NCI-H524 (cell line): ENCODE measurements at regions not wholly inside any gene's neighbourhood (a gene's known extent, or its start where the extent isn't known, plus 50 kb on each side); places are given as distances from the start of the nearest gene placed in this dataset.
A peak's percentile ranks its signal among the peaks of the same experiment; 100 is the strongest.
"Not testable (repeated sequence)": the region's sequence is repeated elsewhere in the genome, so short reads cannot be mapped to it uniquely, and the experiment has no call there.

Experiments
- DNase-seq, 2 experiments: peaks; one replicate each; lab custom pipeline; 2025; lab: John Stamatoyannopoulos, UW

DNA sequence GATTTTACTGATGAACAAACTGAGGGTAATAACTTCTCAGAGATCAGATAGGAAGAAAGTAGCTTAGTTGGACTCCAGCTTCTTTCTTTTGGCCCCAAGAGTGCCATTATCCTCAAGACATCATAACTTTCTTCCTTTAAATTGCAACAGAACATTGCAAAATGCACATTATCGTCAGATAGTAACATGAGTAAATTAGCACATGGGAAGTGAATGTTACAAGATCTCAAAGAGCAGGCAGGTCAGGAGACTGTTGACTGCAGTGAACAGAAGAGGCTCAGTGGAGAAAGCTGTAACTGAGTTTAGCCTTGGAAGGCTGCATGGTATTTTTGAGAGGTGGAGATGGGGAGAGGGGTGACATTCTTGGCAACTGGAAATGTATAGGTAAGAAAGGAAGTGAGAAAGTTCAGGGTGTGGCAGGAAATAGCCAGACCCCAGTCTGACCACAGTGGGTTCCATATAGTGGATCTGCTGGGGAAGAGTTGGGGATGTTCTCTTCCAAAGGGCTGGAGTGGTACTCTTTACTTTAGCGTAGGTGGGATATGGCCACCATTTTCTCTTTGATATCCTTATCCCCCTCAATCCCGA is 307.7 kb downstream of the RPLP1 start:
- DNase-seq, result no peak

DNA sequence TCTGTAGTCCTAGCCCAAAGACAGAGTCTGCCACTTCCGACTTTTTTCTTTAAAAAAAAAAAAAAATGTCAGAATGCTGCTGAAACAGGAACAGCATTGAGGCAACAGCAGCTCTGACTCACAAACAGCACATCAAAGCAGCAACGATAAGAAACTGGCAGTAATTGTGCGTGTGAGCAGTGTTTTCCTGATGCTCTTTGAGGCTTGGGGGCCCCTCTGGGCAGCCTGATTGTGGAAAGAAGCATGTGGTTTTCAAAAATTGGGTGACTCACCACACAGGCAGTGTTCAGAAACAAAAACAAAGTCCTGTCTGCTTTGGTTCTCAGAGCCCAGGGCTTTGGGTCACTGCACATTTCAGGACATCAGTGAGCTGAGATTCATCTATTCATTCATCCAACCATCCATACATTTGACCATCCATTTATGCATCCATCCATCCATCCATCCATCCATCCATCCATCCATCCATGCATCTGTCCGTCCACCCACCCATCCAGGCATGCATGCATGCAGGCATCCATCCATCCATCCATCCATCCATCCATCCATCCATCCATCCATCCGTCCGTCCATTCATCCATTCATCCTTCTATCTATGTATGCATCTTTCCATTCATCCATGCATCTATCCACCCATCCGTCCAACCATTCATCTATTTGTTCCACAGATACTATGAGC is 308.4 kb downstream of the RPLP1 start:
- no peak for DNase-seq

DNA sequence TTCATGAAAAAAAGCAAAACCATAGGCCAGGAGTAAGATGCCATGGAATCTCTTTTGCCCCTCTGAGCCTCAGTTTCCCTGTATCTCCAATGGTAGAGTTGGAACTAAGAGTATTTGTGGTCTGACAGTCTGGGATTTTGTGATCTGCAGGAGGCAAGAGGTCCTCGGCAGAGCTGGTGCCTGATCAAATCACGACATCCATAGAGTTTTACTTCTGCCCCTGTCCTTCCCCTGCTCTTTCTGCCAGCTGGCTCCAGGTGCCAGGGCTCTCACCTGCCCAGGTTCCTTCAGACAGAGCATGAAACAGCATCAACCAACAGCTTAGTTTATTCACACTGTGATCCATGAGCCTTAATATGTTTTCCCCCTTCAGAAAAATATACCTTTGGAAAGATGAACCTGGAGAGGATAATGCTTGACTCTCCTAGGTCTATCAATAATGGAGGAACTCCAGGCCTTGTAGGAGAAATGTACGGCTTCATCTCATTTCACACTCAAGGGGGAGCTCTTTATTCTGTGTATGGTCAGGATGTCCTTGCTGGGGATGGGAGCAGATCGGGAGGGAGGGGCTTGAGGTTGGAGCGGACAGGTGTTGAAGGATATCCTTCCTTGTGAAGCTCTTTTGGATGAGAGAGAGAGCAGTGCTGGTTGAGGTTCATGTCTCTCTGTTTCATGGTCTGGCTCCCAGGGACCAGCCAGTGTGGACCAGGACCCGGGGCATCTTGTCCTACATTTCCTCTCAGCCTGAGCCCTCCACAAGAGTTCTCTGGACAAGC is 309.9 kb downstream of the RPLP1 start:
- peak; percentile 86 to 93 for DNase-seq

DNA sequence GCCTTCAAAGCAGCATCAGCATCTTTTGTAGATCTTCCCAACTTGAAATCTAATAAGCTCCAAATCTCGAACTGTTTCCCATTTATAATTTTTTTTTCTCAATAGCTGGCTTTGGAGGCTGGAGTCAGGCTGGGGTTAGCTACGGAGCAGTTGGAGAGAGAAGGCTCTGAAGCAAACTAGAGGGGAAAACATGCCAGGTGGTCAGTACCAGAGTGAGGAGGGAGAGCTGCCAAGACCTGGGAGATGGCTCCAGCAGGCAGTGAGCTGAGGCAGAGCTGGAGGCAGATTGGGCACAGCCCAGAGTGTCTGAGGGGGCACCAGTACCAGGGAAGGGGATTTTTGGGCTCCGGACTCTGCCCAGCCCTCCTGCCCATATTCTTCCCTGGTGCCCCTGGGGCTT is 311.2 kb downstream of the RPLP1 start:
- peak; percentile 51 to 60 for DNase-seq

DNA sequence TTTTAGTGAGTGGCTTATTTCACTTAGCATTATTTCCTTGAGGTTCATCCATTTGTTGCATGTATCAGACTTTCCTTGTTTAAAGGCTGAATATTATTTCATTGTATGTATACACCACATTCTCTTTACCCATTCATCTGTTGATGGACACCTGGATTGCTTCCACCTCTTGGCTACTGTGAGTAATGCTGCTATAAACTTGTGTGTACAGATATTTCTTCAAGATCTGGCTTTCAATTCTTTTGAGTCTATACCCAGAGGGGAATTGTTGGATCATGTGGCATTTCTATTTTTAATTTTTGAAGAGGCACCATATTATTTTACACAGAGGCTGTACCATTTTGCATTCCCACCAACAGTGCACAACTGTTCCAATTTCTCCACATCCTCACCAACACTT is 313.5 kb downstream of the RPLP1 start:
- no peak for DNase-seq

DNA sequence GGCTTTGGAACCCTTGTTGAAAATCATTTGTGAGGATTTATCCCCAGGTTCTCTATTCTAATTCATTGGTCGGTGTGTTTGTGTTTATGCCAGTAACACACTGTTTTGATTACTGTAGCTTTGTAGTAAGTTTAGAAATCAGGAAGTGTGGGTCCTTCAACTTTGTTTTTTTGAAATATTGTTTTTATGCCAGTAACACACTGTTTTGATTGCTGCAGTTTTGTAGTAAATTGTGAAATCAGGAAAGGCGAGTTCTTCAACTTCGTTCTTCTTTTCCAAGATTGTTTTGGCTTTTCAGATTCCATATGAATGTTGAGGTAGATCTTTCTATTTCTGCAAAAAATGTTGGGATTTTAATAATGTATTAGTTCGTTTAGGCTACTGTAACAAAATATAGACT is 314.6 kb downstream of the RPLP1 start:
- DNase-seq, result no peak

DNA sequence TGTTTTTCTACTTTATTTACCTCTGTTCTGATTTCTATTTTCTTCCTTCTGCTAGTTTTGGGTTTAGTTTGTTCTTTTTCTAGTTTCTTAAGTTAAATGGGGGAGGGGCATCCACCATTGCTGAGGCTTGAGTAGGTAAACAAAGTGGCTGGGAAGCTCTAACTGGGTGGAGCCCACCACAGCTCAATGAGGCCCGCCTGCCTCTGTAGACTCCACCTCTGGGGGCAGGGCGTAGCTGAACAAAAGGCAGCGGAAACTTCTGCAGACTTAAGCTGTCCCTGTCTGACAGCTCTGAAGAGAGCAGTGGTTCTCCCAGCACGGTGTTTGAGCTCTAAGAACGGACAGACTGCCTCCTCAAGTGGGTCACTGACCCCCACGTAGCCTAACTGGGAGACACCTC is 316.7 kb downstream of the RPLP1 start:
- DNase-seq, result not testable (repeated sequence)

DNA sequence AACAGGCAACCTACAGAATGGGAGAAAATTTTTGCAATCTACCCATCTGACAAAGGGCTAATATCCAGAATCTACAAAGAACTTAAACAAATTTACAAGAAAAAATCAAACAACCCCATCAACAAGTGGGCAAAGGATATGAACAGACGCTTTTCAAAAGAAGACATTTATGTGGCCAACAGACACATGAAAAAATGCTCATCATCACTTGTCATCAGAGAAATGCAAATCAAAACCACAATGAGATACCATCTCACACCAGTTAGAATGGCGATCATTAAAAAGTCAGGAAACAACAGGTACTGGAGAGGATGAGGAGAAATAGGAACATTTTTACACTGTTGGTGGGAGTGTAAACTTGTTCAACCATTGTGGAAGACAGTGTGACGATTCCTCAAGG is 321.6 kb downstream of the RPLP1 start:
- DNase-seq, result not testable (repeated sequence)

DNA sequence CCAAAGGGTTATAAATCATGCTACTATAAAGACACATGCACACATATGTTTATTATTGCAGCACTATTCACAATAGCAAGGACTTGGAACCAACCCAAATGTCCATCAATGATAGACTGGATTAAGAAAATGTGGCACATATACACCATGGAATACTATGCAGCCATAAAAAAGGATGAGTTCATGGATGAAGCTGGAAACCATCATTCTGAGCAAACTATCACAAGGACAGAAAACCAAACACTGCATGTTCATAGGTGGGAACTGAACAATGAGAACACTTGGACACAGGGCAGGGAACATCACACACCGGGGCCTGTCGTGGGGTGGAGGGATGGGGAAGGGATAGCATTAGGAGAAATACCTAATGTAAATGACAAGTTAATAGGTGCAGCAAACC is 322.1 kb downstream of the RPLP1 start:
- DNase-seq, result not testable (repeated sequence)

DNA sequence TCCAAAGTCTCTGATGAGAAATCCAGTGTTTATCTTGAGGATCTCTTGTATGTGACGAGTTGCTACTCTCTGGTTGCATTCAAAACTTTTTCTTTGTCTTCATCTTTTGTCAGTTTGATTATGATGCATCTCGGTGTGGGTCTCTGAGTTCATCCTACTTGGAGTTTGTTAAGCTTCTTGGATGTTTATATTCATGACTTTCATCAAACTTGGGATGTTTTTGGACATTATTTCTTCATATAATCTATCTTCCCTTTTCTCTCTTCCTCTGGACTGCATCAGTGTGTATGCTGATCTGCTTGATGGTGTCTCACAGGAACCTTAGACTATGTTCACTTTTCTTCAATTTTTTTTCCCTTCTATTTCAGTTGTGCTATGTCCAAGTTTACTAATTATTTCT is 320.4 kb downstream of the TLE3 start:
- no peak for DNase-seq

DNA sequence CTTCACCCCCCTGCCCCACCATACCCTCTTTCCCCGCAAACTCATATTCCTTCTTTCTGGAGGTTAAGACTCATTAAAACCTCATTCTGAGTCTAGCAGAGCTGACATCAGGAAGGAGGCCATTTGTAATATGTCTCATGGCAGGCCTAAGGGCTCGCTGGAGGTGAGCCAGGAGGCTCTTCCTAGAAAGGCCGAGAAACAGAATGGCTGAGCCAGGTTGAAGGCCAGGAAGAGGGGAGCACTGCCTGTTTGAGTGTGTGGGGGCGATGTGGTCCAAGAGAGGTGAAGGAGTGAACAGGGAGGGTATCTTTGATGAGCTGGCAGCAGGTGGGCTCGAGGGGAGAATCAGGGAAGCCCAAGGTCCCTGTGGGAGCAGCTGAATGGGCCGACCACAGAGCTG is 317.3 kb downstream of the TLE3 start:
- DNase-seq, result no peak

DNA sequence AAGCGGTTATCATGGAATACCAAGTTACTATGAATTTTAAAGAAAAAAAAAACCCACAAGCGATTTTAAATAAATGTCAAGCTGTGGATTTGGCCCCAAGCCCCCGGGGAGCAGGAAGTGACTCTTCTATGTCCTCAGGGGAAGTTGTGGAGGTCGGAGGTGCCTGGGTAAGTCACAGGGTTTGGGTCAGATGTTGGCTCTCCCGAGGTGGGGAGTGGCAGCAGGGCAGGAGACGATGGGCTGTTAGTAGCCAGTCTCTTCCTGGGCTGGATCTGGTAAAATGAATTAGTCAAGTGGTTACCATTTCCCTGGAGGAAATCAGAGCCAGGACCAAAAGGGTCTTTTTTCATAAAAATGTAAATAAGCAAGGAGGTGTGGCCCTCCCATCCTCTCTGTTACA is 316.7 kb downstream of the TLE3 start:
- DNase-seq, result no peak

DNA sequence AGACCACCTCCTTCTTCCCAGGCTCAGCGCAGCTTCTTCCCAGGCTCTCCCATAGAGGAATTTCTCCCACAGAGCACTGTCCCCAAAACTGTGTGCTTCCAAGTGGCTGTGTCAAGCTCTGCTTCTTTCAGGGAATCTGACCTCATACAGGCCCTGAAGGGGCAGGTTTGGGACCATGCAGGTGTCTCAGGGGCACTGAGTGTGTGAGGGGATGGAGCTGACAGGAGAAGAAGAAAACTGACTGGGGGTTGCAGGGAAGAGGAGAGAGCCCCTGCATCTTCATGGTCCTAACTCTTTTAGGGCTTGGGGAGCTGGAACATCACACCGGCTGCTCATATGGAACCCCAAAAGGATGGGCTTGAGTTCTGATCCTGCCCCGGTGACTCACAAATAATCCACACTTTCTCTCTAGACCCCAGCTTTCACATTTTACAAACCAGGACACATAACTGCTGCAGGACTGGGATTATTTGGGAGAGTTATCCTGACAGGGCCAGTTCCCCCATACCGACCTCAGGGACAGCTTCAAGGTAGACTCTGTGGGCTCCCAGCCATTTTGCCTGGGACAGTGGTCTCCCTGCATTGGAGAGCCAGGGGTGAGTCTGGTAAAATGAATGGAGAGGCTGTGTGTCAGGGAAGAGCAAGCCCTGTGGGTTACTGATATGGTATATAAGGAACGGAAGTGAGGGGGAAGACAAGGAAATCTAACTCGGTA is 316.1 kb downstream of the TLE3 start:
- no peak for DNase-seq

DNA sequence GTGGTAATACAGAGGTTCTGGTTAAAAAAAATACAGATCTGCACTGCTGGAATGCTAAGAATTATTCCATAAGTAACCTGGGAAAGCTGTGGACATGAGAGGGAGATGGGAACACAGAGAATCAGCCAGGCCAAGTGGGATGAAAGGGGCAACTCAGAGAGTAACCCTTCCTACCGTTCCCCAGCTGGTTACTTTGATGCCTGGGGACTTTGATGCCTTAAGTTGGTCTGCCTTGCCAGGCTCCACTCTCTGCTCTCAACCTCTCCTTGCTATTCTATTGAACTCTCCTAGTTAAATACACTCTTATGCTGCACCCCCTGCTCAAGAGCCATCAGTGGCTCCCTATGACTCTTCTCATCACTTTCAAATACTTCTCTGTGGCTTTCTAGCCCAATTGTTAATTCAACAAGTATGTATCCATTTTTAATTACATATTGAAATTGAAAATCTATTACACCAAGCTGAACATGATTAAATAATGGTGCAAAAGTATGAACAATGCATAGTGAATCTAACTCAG is 315.5 kb downstream of the TLE3 start:
- no peak for DNase-seq

DNA sequence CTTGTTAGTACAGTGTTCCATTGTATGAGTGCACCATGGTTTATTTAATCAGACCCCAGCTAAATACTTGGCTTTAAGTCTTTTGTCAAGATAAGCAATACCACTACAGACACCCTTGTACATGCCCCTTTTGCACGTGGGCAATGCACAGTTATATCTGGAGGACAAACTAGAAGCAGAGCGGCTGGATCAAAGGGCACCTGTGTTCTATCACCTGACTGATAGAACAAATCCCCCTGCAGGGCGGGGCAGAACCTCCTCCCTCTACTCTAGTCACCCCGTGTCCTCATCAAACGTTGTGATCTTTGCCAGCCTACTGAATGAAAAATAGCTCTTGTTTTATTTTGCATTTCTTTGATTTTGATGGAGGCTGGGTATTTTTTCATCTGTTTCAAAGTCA is 314.9 kb downstream of the TLE3 start:
- peak; percentile 62 to 71 for DNase-seq

DNA sequence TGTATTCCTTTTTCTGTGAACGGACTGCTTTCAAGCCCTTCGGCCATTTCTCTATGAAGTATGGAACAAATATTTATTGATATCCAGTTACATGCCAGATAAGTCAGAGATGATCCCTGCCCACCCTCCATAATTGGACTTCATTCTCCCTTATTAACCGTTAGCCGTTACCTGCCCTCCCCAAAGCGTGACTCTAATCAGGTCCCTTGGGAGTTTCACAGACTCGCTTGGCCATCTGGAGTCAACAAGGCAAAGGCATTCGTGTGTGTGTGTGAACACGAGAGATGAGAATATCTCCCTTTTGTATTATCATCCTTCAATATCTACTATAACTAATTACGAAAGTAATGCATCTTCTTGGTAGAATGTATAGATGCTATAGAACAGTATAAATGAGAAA is 314.5 kb downstream of the TLE3 start:
- peak; percentile 98 to 99 for DNase-seq

DNA sequence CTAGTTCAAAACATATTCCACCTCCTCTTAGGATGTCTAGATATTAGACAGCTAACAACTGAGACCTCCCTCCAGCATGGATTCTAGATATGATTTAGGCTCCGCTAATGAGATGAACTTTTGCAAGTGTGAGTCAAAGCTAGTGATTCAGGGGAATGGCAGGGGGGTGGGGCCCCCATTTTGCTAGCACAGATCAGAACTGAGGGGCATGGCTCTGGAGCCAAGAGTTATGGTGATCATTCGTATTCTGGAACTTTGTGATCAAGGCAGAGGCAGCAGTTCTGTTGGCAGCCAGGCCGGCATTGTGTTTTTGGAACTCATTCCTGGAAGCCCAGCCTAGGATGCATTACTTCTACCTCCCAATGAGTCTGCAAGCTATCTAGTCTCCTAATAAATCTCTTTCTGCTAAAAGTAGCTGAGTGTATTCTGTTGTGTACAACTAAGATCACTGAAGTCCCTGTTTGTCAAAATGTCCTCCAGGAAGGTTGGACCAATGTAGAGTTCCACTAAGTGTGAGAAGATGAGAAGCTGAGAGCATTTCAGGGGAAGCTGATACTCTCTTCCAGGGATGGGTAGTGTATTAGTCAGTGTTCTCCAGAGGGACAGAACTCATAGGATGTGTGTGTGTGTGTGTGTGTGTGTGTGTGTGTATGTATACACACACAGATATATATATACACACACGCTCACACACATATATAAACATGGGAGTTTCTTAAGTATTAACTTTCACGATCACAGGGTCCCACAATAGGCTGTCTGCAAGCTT is 312.7 kb downstream of the TLE3 start:
- no peak for DNase-seq

DNA sequence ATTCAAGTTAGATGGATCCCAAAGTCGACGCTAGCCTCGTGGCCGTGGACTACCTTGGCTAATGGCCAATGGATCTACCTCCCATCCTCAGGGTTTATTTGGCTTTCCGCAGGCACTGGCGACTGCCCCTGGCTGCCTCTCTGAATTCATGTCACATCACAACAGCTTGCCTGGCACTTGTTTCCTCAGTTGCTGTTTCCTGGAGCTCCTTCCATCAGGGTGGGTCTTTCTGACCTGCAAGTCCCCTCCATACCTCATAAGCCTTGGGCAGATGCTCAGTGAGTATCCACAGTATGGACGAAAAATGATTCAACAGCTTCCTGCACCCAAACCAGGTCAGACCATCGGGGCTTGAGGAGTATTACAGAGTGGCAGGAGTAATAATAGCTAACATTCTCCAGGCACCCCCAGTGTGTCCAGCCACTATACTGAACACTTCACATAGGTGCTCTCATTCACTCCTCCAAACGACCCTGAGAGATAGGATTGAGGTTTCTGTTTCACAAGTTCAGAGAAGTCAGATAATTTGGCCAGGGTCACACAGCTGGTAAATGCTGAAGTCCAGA is 311.5 kb downstream of the TLE3 start:
- DNase-seq, result no peak

DNA sequence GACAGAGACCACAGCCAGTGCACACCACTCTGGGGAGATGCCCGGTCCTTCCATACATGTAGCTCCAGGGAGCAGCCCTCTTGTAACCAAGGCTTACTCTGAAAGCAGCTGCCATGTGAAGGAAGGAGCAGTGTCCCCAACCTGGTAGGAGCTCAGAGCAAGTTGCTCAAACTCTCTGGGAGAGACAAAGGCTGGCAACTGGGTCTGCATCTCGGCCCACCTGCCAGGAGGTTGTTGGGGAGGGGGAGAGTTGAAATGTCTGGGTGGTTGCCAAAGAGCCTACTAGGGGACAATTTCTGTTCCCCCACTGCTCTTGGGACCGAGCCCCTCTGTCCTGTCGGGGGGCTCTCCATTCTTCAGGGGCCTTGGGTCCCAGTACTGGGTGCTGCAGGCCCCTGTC is 309.9 kb downstream of the TLE3 start:
- no peak for DNase-seq

DNA sequence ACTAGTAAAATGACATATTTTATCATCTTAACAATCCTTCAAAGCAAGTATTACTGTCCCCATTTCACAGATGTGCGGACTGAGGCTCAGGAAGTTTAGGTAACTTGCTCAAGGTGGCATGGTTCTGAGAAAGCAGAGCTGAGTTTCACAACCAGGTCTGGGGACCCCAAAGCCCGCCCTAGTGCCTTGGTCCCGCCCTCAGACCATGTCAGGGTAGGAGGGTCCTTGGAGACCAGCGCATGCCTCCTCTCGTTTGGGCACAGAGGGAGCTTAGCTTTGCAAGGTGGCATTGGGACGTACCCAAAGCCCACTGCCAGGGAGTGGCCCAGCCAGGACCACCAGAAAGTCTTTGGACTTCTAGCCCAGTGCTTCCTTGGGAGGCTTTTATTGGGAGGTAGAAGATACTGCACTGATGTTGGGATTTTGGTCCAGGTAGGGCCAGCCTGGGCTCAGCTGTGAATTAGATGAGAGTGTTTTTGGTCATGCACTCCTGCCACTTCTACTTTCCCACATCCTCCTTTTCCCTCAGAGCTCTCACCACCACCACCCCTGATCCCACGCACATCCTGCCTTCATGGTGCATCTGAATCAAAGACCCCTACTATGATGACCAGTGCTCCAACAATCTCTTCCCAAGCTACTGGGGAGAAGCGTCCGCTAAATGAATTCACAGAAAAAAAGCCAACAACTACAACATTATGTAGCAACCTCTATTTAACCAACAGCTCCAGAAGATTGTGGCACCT is 307.9 kb downstream of the TLE3 start:
- DNase-seq, result no peak

DNA sequence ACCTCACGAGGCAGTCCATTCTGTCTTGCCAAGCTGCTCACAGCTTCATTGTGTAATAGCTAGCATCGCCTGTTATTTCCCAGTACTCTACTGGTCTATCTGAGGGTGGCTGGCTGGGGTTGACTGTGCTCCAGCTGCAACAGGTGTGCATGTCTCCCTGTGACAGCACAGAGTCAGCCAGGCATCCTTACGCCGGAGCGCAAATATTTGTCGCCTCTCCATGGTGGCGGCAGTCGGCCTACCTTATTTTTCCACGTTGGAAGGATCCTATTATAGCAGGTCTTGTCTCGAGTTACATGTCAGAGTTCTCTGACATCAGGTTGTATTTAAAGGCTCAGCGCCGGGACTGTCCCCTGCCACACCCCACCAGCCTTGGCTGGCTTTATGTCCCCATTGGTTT is 307.1 kb downstream of the TLE3 start:
- DNase-seq, result no peak
